ENCODE measurements at regions not wholly inside any gene's neighbourhood (a gene's known extent, or its start where the extent isn't known, plus 50 kb on each side); places are given as distances from the start of the nearest gene placed in this dataset.
"Not testable (repeated sequence)": the region's sequence is repeated elsewhere in the genome, so short reads cannot be mapped to it uniquely, and the experiment has no call there.

DNA sequence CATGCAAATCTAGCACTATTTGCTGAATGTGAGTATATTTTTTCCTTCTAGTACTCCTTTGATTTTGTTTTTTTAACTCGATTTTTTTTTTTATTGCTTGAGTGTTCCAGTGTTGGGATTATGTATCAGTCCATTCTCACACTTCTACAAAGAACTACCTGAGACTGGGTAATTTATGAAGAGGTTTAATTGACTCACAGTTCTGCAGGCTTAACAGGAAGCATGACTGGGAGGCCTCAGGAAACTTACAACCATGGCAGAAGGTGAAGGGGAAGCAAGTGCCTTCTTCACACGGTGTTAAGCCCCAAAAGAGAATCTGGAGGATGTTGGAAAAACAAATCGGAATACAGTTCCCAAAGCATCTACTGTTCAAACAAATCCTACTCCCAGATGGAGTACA, 69.1 kb downstream of the ZNF518B start:
- ATAC-seq; DNase-seq (ENCODE audit: low read depth, low spot score); intact Hi-C loops (cut with micrococcal nuclease; ENCODE audit: unreplicated experiment); FAIRE-seq; H3K27me3 ChIP-seq (replicated peaks in 1 of 2; ENCODE audit: control insufficient read depth in 2 of 2, insufficient read depth in 2 of 2, low read length in 1 of 2); H3K4me2 ChIP-seq (ENCODE audit: control insufficient read depth, insufficient read depth); H2AFZ ChIP-seq (ENCODE audit: control insufficient read depth, low read depth, low read length); H3K9me3 ChIP-seq (replicated peaks; ENCODE audit: control insufficient read depth, insufficient read depth, low read length); in situ Hi-C loops (cut with MboI); H3K79me2 ChIP-seq (ENCODE audit: control insufficient read depth, insufficient read depth, low read length); H3K36me3 ChIP-seq (ENCODE audit: control insufficient read depth in 2 of 2, insufficient read depth in 2 of 2, low read length in 1 of 2); RAD21 ChIA-PET (ENCODE audit: unreplicated experiment); H3K27ac ChIP-seq (ENCODE audit: control insufficient read depth, insufficient read depth); H4K20me1 ChIP-seq (ENCODE audit: control insufficient read depth, insufficient read depth); H3K4me3 ChIP-seq; H3K9ac ChIP-seq (ENCODE audit: control insufficient read depth, insufficient read depth, low read length); BruUV-seq (replicated peaks); CTCF ChIA-PET; H3K4me1 ChIP-seq (ENCODE audit: control insufficient read depth, insufficient read depth, low read length): not testable (repeated sequence)
- SMC1A ChIA-PET (ENCODE audit: uncharacterized antibody, unreplicated experiment) = interaction anchor here (0.6 to 1.6 kb wide), 2 partner anchors 19 to 496 kb away, joined by 3 to 4 read pairs; no protein-coding TSS in a partner anchor
- POLR2A ChIA-PET = interaction anchor here (0.6 kb wide), 1 partner anchor 404 kb away, joined by 3 read pairs; no protein-coding TSS in a partner anchor
- 23% methylated on average over 3 of the region's 3 CpGs for WGBS (ENCODE audit: insufficient coverage, insufficient replicate concordance, low lambda C conversion rate, missing lambda C conversion rate)

DNA sequence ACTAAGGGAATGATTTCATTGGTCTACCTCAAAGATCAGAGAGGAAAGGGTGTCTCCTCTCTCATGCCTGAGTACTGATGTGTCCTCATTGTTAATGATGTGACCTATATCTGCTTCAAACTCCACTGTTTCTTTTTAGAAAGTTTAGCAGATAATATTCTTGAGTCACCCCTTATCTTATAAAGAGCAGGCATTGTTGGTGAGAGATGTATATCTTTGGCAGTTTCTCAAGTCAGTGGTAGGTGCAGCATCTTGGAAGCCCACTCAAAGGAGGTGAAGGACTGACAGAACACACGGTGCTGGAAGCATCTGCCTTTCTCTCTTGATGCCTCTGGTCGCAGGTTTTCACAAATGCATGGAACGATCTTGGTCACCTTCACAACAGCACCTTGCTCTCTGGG, 71.2 kb downstream of the ZNF518B start:
- 13% methylated on average over 3 of the region's 3 CpGs for WGBS (ENCODE audit: insufficient coverage, insufficient replicate concordance, low lambda C conversion rate, missing lambda C conversion rate)
- ChIA-PET CTCF (no interaction called here), RAD21 (ENCODE audit: unreplicated experiment) (no interaction called here), SMC1A (ENCODE audit: uncharacterized antibody, unreplicated experiment) (no interaction called here), POLR2A (no interaction called here)
- BruUV-seq (replicated peaks) = no TSS peak
- Histone ChIP-seq H3K36me3 (ENCODE audit: control insufficient read depth in 2 of 2, insufficient read depth in 2 of 2, low read length in 1 of 2) (no peaks in the 10 kb centered on the region), H4K20me1 (ENCODE audit: control insufficient read depth, insufficient read depth) (no peaks in the 10 kb centered on the region), H3K79me2 (ENCODE audit: control insufficient read depth, insufficient read depth, low read length) (no peaks in the 10 kb centered on the region), H3K9me3 (replicated peaks; ENCODE audit: control insufficient read depth, insufficient read depth, low read length) (no peaks in the 10 kb centered on the region), H3K27me3 (replicated peaks in 1 of 2; ENCODE audit: control insufficient read depth in 2 of 2, insufficient read depth in 2 of 2, low read length in 1 of 2) (no peaks in the 10 kb centered on the region), H3K9ac (ENCODE audit: control insufficient read depth, insufficient read depth, low read length) (no peak overlapping the region), H2AFZ (ENCODE audit: control insufficient read depth, low read depth, low read length) (no peak overlapping the region), H3K4me2 (ENCODE audit: control insufficient read depth, insufficient read depth) (no peak overlapping the region), H3K27ac (ENCODE audit: control insufficient read depth, insufficient read depth) (no peak overlapping the region), H3K4me1 (ENCODE audit: control insufficient read depth, insufficient read depth, low read length) (no peaks in the 10 kb centered on the region), H3K4me3 (no peak overlapping the region)
- intact Hi-C loops (cut with micrococcal nuclease; ENCODE audit: unreplicated experiment) = no loop called here
- TF ChIP-seq FOXK2 (IDR thresholded peaks at IDR 0.05) = no peak
- TF ChIP-seq ESRRA (IDR thresholded peaks at IDR 0.05; ENCODE audit: low read length) = no peak
- no peak for TF ChIP-seq POLR2A (IDR thresholded peaks at IDR 0.05; ENCODE audit: low read depth, low read length)
- TF ChIP-seq NRF1 (conservative IDR thresholded peaks at IDR 0.05; ENCODE audit: low read depth, low read length) = no peak
- TF ChIP-seq SREBF1 (IDR thresholded peaks at IDR 0.05; ENCODE audit: low read length) = no peak
- no peak for TF ChIP-seq CHD4 (IDR thresholded peaks at IDR 0.05)
- TF ChIP-seq HDAC6 (IDR thresholded peaks at IDR 0.05; ENCODE audit: unreplicated experiment) = no peak
- no peak for TF ChIP-seq PAX8 (IDR thresholded peaks at IDR 0.05)
- TF ChIP-seq ETV6 (conservative IDR thresholded peaks at IDR 0.05 in 1 of 2, IDR thresholded peaks at IDR 0.05 in 1 of 2; ENCODE audit: borderline replicate concordance in 1 of 2, low read depth in 1 of 2) = no peak
- in situ Hi-C loops (cut with MboI) = no loop called here
- FAIRE-seq = no peak
- no peak for DNase-seq (ENCODE audit: low read depth, low spot score)
- no peak for ATAC-seq
